NCI-H2081 treated with DMSO at 0.1 percent for 48 hours (cell line): ENCODE measurements at regions not wholly inside any gene's neighbourhood (a gene's known extent, or its start where the extent isn't known, plus 50 kb on each side); places are given as distances from the start of the nearest gene placed in this dataset.
"Not testable (repeated sequence)": the region's sequence is repeated elsewhere in the genome, so short reads cannot be mapped to it uniquely, and the experiment has no call there.

Experiments
- DNase-seq: peaks from one replicate; lab custom pipeline; 2025; lab: John Stamatoyannopoulos, UW

- DNase-seq, result no peak
Measured at GRCh38 chr13:97724450-97724849, 229.0 kb upstream of the IPO5 start.

GRCh38 chr13:97726664-97727280, 226.7 kb upstream of the IPO5 start:
- DNase-seq, result no peak

DNA sequence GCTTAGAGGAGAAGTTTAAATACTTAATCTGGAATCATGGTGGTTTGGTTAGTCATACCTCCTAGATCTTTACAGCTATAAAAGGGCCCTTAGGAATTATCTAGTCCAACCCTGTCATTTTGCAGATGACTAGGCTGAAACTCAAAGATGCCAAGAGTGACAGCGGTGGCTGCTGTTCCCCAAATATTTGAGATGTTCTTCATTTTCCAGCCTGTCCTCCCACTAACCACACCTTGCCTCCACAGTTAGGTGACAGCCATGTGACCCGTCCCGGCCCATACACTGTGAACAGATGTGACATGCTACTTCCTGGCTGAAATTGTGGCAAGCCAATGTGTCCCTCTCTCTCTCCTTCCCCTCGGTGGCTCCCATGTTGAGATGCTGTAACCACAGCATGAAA, 225.5 kb upstream of the IPO5 start:
- DNase-seq, result no peak

- DNase-seq, result no peak
Measured at GRCh38 chr13:97736436-97736835, 217.0 kb upstream of the IPO5 start.

- no peak for DNase-seq
Measured at GRCh38 chr13:97742084-97742483, 211.4 kb upstream of the IPO5 start.

- DNase-seq, result no peak
Measured at GRCh38 chr13:97743938-97744337, 209.5 kb upstream of the IPO5 start.

- DNase-seq, result no peak
Measured at GRCh38 chr13:97746649-97747048, 206.8 kb upstream of the IPO5 start.

DNA sequence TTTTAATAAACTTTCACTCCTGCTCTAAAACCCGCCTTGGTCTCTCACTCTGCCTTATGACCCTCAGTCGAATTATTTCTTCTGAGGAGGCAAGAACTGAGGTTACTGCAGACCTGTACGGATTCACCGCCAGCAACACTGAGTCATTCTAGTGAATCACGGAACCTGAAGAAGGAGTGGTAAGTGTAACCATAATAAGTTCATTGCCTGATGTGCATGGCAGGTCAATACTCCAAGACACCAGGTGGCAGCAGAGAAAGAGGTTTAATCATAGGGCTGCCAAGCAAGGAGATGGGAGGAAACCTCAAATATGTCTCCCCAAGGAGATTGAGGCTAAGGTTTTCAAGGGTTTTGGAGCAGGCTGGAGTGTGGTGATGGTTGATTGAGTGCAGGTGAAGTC, 204.3 kb upstream of the IPO5 start:
- no peak for DNase-seq

- no peak for DNase-seq
Measured at GRCh38 chr13:97751477-97751876, 202.0 kb upstream of the IPO5 start.

- no peak for DNase-seq
Measured at GRCh38 chr13:97752961-97753668, 200.4 kb upstream of the IPO5 start.

GRCh38 chr13:97753942-97754670, 199.4 kb upstream of the IPO5 start:
- no peak for DNase-seq

DNA sequence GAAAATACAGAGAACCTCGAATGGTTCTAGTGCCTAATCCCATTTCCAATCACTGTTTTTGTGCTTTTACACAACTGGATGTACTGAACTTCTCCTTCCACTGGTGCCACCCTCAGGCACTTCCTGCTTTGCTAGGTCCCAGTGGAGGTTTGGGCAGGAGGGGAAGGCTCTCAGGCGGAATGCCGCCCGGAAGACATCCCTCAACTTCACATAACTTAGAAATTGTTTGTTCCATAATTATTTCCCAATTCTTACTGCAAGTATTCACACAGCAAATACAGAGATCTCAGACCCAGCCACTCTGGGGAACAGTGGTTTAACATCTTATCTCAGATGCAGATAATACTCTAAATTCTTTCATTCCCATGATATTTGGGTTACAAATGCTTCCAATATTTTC, 195.7 kb upstream of the IPO5 start:
- no peak for DNase-seq

- DNase-seq, result no peak
Measured at GRCh38 chr13:97758317-97758716, 195.2 kb upstream of the IPO5 start.

GRCh38 chr13:97761796-97762540, 191.5 kb upstream of the IPO5 start:
- DNase-seq, result no peak

- DNase-seq, result no peak
Measured at GRCh38 chr13:97766749-97767148, 186.7 kb upstream of the IPO5 start.

- no peak for DNase-seq
Measured at GRCh38 chr13:97768134-97768533, 185.3 kb upstream of the IPO5 start.

- not testable (repeated sequence) for DNase-seq
Measured at GRCh38 chr13:97770231-97770630, 183.2 kb upstream of the IPO5 start.

DNA sequence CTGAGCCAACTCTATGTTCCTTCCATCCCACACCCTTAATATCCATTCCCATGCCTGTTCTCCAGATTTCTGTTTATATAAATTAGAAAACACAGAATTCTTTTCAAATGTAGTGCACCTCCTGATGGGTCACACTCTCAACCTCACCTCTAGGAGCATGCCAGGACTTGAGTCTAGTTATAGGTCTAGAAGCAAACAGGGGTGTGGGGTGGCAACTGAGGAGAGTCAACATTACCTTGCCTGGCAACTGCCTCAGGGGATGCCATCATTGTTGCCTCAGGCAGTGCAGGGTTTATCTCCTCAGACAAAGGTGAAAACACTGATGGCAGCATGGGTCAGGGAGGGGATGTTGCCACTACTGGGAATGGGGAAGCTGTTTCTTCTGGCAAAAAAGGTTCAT, 181.0 kb upstream of the IPO5 start:
- not testable (repeated sequence) for DNase-seq

DNA sequence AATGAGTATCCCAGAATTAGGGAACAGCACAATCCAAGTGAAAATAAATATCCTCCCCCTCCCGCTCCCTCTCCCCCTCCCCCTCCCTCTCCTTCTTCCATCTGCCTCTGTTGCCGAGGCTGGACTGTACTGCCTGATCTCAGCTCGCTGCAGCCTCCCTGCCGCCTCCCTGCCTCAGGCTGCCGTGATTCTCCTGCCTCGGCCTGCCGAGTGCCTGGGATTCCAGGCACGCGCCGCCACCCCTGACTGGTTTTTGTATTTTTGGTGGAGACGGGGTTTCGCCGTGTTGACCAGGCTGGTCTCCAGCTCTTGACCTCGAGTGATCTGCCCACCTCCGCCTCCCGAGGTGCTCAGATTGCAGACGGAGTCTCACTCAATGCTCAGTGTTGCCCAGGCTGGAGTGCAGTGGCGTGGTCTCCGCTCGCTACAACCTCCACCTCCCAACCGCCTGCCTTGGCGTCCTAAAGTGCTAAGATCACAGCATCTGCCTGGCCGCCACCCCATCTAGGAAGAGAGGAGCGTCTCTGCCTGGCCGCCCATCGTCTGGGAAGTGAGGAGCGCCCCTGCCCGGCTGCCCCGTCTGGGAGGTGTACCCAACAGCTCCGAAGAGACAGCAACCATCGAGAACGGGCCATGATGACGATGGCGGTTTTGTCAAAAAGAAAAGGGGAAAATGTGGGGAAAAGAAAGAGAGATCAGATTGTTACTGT, 178.9 kb upstream of the IPO5 start:
- not testable (repeated sequence) for DNase-seq

DNA sequence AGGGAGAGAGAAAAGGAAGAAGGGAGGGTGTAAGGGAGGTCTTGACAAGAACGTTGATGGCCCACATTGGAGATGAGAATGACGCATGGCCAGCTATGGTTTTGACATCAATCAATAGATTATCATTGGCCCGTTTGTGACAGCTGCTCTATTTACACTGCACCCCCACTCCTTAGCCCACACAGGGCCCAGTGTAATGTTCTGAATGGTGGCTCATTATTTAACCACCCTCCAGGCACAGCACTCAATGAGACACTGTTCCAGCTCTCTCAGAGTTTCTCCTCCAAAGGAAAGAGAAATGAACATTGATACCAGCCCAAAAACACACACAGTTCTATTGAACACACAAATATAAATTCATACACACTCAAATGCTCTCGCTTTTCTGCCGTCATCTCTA, 173.0 kb upstream of the IPO5 start:
- no peak for DNase-seq

DNA sequence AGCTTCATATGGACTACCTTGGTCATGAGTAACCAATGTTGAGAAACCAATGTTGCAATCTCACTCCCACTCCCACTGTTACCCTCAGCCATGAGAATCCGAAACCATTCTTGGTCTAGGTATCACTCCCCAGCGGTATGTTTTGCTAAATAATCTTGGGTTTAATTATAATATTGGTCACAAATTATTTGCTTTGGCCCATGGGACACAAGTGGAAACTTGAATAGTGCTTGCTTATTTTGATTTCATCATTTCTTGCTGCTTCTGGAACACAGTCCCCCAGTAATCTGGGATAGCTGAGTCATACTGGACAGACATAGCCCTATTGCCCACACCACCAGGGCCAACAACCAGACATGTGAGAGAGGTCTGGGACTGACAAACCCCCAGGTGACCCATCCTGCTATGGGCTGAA, 171.6 kb upstream of the IPO5 start:
- DNase-seq, result no peak

- DNase-seq, result no peak
Measured at GRCh38 chr13:97786510-97786909, 167.0 kb upstream of the IPO5 start.
